Suprapubic skin (tissue), 4 donors: ENCODE measurements at regions not wholly inside any gene's neighbourhood (a gene's known extent, or its start where the extent isn't known, plus 50 kb on each side); places are given as distances from the start of the nearest gene placed in this dataset.

Experiments
- CTCF ChIP-seq, 2 donors: fragments of 200-600 bp in 1 of 2; fragments of 450-650 bp in 1 of 2; sonication (generic) in 1 of 2; IDR thresholded peaks; one replicate each; pipeline ENCODE4 v1.5.1; 2016 to 2019; ENCODE audit warnings: antibody characterized with exemption in 2 of 2, mild to moderate bottlenecking in 1 of 2, moderate library complexity in 1 of 2
- EP300 ChIP-seq: sonication (generic); formaldehyde crosslinking; IDR thresholded peaks from one replicate; pipeline ENCODE4 v1.6.1; 2017; ENCODE audit warnings: antibody characterized with exemption
- POLR2AphosphoS5 ChIP-seq, 3 donors: sonication (generic); formaldehyde crosslinking; IDR thresholded peaks; one replicate each; pipeline ENCODE4 v1.6.1; 2017; ENCODE audit warnings: antibody characterized with exemption in 3 of 3

DNA sequence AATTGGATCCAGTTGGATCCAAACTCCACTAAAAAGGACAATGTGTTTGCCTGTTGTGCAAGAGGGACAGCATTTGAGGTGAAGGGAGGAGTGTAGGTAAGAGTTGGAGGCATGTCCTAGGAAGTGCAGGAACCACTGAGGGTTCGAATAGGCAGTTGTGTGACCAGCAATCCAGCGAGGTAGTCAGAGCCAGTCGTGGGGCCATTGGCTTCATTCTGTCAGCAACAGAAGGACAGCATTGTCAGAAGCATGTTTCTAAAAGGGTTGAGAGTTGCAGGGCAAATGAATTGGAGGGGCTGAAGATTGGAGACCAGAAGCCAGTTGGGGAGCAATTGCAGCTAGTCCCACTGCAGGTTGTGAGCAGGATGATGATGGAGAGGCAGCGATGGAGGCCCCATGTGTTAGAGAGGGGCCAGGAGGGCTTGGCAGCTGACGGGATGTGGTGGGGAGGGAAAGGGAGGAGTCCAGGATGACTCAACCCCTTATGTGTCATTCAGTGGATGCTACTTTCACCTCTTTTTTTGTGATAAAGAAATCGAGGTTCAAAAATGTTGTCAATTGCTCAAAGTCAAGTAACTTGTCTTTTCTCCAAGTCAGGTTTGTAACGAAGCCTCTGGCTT, 96.7 kb upstream of the SIX3 start:
- no peak for TF ChIP-seq POLR2AphosphoS5 (IDR thresholded peaks at IDR 0.05)
- no peak for TF ChIP-seq EP300
- TF ChIP-seq CTCF (IDR thresholded peaks at IDR 0.05) = no peak
